ENCODE measurements at regions not wholly inside any gene's neighbourhood (a gene's known extent, or its start where the extent isn't known, plus 50 kb on each side); places are given as distances from the start of the nearest gene placed in this dataset.

DNA sequence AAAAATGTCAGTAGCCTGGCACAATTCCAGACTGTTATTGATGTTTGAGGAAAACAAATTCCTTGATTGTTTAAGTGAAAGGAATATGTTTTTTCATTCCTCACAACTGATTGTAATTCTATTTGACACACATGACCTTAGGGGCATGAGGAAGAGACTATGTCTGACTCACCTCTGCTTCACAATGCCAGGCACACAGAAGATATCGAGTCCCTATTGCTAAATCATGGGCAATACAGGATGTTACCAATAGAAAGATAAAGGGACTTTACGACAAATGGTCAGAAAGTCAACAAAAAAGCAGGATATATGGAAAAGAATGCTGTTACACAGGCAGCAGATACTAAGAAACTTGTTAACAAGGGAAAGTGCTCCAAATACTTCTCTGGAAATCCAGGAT, 1903.5 kb downstream of the EFNA5 start:
- TF ChIP-seq, protein P1, sequence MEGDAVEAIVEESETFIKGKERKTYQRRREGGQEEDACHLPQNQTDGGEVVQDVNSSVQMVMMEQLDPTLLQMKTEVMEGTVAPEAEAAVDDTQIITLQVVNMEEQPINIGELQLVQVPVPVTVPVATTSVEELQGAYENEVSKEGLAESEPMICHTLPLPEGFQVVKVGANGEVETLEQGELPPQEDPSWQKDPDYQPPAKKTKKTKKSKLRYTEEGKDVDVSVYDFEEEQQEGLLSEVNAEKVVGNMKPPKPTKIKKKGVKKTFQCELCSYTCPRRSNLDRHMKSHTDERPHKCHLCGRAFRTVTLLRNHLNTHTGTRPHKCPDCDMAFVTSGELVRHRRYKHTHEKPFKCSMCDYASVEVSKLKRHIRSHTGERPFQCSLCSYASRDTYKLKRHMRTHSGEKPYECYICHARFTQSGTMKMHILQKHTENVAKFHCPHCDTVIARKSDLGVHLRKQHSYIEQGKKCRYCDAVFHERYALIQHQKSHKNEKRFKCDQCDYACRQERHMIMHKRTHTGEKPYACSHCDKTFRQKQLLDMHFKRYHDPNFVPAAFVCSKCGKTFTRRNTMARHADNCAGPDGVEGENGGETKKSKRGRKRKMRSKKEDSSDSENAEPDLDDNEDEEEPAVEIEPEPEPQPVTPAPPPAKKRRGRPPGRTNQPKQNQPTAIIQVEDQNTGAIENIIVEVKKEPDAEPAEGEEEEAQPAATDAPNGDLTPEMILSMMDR (IDR thresholded peaks at IDR 0.05; ENCODE audit: unreplicated experiment), result no peak
- no TSS peak for BruUV-seq (replicated peaks)
- intact Hi-C loops (cut with micrococcal nuclease; ENCODE audit: unreplicated experiment), result no loop called here
- no peak for DNase-seq
- no peaks in the 10 kb centered on the region for H3K36me3 Mint-ChIP-seq (ENCODE audit: insufficient read depth, unreplicated experiment)
- H3K4me3 Mint-ChIP-seq (ENCODE audit: low read depth, unreplicated experiment), result no peak overlapping the region
- H3K27me3 Mint-ChIP-seq (ENCODE audit: unreplicated experiment), result no peaks in the 10 kb centered on the region
- peaks cover 23% of the 10 kb centered on the region for H3K4me1 Mint-ChIP-seq (ENCODE audit: low read depth, unreplicated experiment)
- peaks cover 7% of the 10 kb centered on the region for H3K9me3 Mint-ChIP-seq (ENCODE audit: low read depth, unreplicated experiment)
- CTCF ChIA-PET, result no interaction called here
- H3K27ac Mint-ChIP-seq (ENCODE audit: unreplicated experiment), result peak overlapping the region; percentile 58

DNA sequence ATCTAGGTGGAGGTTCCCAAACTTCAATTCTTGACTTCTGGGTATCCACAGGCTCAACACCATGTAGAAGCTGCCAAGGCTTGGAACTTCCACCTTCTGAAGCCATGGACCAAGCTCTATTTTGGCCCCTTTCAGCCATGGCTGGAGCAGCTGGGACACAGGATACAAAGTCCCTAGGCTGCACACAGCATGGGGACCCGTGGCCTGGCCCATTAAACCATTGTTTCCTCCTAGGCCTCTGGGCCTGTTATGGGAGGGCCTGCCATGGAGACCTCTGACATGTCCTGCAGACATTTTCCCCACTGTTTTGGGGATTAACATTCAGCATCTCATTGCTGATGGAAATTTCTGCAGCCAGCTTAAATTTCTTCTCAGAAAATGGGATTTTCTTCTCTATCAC, 1908.0 kb downstream of the EFNA5 start:
- H3K27ac Mint-ChIP-seq (ENCODE audit: unreplicated experiment), result no peak overlapping the region
- H3K27me3 Mint-ChIP-seq (ENCODE audit: unreplicated experiment), result no peaks in the 10 kb centered on the region
- intact Hi-C loops (cut with micrococcal nuclease; ENCODE audit: unreplicated experiment), result no loop called here
- no peak for DNase-seq
- CTCF ChIA-PET, result no interaction called here
- TF ChIP-seq, protein P1 (IDR thresholded peaks at IDR 0.05; ENCODE audit: unreplicated experiment), result no peak
- BruUV-seq (replicated peaks), result no TSS peak
- H3K4me1 Mint-ChIP-seq (ENCODE audit: low read depth, unreplicated experiment), result peaks cover 12% of the 10 kb centered on the region
- no peak overlapping the region for H3K4me3 Mint-ChIP-seq (ENCODE audit: low read depth, unreplicated experiment)
- no peaks in the 10 kb centered on the region for H3K36me3 Mint-ChIP-seq (ENCODE audit: insufficient read depth, unreplicated experiment)
- H3K9me3 Mint-ChIP-seq (ENCODE audit: low read depth, unreplicated experiment), result peaks cover 18% of the 10 kb centered on the region

DNA sequence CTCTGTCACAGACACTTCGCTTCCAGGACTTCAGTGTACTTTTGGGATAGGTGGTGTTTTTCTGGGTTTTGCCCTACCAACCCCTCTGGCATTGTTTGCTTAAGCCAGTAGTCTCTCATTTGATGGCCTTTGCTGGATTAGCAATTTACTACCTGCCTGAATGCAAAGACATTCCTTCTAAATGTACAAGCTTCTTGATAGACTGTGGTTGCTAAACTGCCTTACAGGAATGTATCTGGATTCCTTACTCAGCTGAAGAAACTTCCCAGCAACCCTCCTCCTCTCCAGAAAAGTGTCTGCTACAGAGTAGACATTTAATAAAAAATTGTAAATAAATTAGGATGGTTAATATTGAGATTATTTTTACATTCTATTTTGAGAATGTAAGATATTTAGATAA, 1916.7 kb downstream of the EFNA5 start:
- Mint-ChIP-seq H3K9me3 (ENCODE audit: low read depth, unreplicated experiment) (peaks cover 3% of the 10 kb centered on the region), H3K4me1 (ENCODE audit: low read depth, unreplicated experiment) (peaks cover 7% of the 10 kb centered on the region), H3K4me3 (ENCODE audit: low read depth, unreplicated experiment) (no peak overlapping the region), H3K27ac (ENCODE audit: unreplicated experiment) (peak overlapping the region; percentile 7), H3K27me3 (ENCODE audit: unreplicated experiment) (no peaks in the 10 kb centered on the region), H3K36me3 (ENCODE audit: insufficient read depth, unreplicated experiment) (no peaks in the 10 kb centered on the region)
- DNase-seq, result no peak
- CTCF ChIA-PET, result no interaction called here
- TF ChIP-seq, protein P1 (IDR thresholded peaks at IDR 0.05; ENCODE audit: unreplicated experiment), result no peak
- intact Hi-C loops (cut with micrococcal nuclease; ENCODE audit: unreplicated experiment), result no loop called here
- BruUV-seq (replicated peaks), result no TSS peak

GRCh38 chr5:105752801-105753200, 1917.9 kb downstream of the EFNA5 start:
- H3K4me3 Mint-ChIP-seq (ENCODE audit: low read depth, unreplicated experiment), result no peak overlapping the region
- no TSS peak for BruUV-seq (replicated peaks)

More at GRCh38 chr5:105752801-105753200, 1917.9 kb downstream of the EFNA5 start:
- CTCF ChIA-PET, result interaction anchor here (0.7 to 0.9 kb wide), 2 partner anchors 221 to 751 kb away, joined by 3 to 4 read pairs; no protein-coding TSS in a partner anchor
- no peaks in the 10 kb centered on the region for H3K36me3 Mint-ChIP-seq (ENCODE audit: insufficient read depth, unreplicated experiment)
- no peaks in the 10 kb centered on the region for H3K9me3 Mint-ChIP-seq (ENCODE audit: low read depth, unreplicated experiment)
- TF ChIP-seq, protein P1 (IDR thresholded peaks at IDR 0.05; ENCODE audit: unreplicated experiment), result no peak
- H3K4me1 Mint-ChIP-seq (ENCODE audit: low read depth, unreplicated experiment), result peaks cover 7% of the 10 kb centered on the region
- no peaks in the 10 kb centered on the region for H3K27me3 Mint-ChIP-seq (ENCODE audit: unreplicated experiment)
- H3K27ac Mint-ChIP-seq (ENCODE audit: unreplicated experiment), result no peak overlapping the region
- DNase-seq, result no peak
- intact Hi-C loops (cut with micrococcal nuclease; ENCODE audit: unreplicated experiment), result no loop called here

Data from Calu3 (cell line).